ENCODE measurements at regions not wholly inside any gene's neighbourhood (a gene's known extent, or its start where the extent isn't known, plus 50 kb on each side); places are given as distances from the start of the nearest gene placed in this dataset.

DNA sequence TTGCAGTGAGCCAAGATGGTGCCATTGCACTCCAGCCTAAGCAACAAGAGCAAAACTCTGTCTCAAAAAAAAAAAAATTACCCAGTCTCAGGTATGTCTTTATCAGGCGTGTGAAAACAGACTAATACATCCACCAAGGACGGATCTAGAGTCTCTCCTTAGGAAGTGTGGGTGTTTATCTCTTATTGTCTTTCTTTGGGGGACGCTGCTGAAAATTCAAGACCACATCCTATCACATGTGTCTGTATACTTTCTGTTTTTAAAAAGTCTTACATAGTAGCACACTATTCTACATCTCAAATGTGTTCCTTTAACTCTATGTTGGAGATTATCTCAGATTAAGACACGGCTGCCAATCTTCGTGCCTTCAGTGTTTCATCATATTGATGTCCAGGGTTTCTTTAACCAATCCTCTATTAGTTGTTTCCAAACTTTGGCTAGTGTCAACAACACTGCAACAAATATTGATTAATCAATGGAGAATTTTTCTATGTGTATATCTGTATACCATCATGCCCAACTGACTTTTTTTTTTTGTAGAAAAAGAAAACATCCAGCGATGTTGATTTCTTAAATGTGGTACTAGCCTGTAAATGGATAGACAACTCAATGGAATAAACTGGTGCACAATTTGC is 92.3 kb upstream of the KDM7A start:
- POLR2A ChIA-PET (ENCODE audit: partially characterized antibody) = no interaction called here
- H3K36me3 Mint-ChIP-seq = no peaks in the 10 kb centered on the region

DNA sequence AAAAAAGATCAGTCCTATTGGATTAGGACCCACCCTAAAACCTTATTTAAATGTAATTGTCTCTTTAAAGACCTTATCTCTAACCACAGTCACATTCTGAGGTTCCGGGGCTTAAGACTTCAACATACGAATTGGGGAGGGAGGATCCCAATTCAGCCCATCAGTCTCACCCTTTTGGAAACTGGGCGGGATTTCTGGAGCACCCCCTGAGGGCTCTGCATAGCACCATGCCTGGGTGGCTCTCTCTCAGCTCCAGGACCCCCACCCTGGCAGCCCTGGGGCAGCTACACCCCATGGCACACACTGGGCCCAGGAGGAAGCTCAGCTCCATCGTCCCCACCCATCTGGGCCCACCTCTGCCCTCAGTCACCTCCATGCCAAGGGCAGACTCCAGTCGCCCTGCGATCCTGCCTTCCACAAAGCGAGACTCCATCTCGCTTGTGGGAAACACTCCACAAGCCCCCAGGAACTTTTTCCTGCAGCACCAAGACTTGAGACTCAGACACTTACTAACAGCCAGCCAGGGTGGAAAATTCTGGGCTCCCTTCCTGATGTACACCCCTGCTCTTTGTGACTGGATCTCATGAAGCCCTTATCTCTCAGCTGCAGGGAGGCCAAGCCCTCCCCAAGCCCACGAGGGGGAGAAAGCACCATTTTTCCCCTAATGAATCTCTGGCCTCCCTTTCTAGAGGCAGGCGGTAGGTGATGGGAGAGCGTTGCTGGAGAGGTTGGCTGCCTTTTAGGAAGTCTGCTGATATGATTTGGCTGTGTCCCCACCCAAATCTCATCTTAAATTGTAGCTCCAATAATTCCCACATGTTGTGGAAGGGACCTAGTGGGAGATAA is 90.8 kb upstream of the KDM7A start:
- peaks cover 20% of the 10 kb centered on the region for H3K4me1 ChIP-seq (ENCODE audit: insufficient read depth, low read length)
- H3K27me3 ChIP-seq (ENCODE audit: insufficient read depth, low read length) = no peaks in the 10 kb centered on the region
- H3K9me3 ChIP-seq (ENCODE audit: control insufficient read depth in 1 of 2, low read length in 2 of 2) = no peaks in the 10 kb centered on the region
- CTCF ChIA-PET (ENCODE audit: partially characterized antibody) = interaction anchor here (1.3 to 1.6 kb wide), 2 partner anchors 14 to 32 kb away, joined by 3 to 4 read pairs; no protein-coding TSS in a partner anchor
- H3K27ac ChIP-seq (ENCODE audit: low read depth, low read length) = no peak overlapping the region
- Mint-ChIP-seq H3K27ac (peak overlapping the region in 3 of 7 donors; percentile 38 to 64 (median 50)), H3K27me3 (no peaks in the 10 kb centered on the region), H3K4me3 (peak overlapping the region in 1 of 8 donors; percentile 53), H3K9me3 (peaks cover 0 to 2% (median 0%) of the 10 kb centered on the region in 8 donors), H3K36me3 (no peaks in the 10 kb centered on the region), H3K4me1 (peaks cover 18 to 43% (median 29%) of the 10 kb centered on the region in 4 donors)
- POLR2A ChIA-PET (ENCODE audit: partially characterized antibody) = interaction anchor here (1.4 kb wide), 1 partner anchor 92 kb away, joined by 4 read pairs; no protein-coding TSS in a partner anchor
- no peak overlapping the region for H3K4me3 ChIP-seq (ENCODE audit: low read length in 2 of 2)
- no peak for DNase-seq
- H3K36me3 ChIP-seq (ENCODE audit: insufficient read depth, low read length) = no peaks in the 10 kb centered on the region
- intact Hi-C loops (cut with micrococcal nuclease) = no loop called here

More for the DNA sequence above, 92.3 kb upstream of the KDM7A start:
- H3K9me3 Mint-ChIP-seq = peaks cover 0 to 2% (median 0%) of the 10 kb centered on the region in 8 donors
- peak overlapping the region in 4 of 7 donors; percentile 11 to 62 (median 34) for H3K27ac Mint-ChIP-seq
- peak overlapping the region in 4 of 8 donors; percentile 11 to 54 (median 30) for H3K4me3 Mint-ChIP-seq
- Histone ChIP-seq H3K9me3 (ENCODE audit: control insufficient read depth in 1 of 2, low read length in 2 of 2) (no peaks in the 10 kb centered on the region), H3K4me1 (ENCODE audit: insufficient read depth, low read length) (peaks cover 6% of the 10 kb centered on the region), H3K4me3 (ENCODE audit: low read length in 2 of 2) (no peak overlapping the region), H3K27me3 (ENCODE audit: insufficient read depth, low read length) (no peaks in the 10 kb centered on the region), H3K27ac (ENCODE audit: low read depth, low read length) (no peak overlapping the region), H3K36me3 (ENCODE audit: insufficient read depth, low read length) (no peaks in the 10 kb centered on the region)
- H3K4me1 Mint-ChIP-seq = peaks cover 9 to 30% (median 16%) of the 10 kb centered on the region in 4 donors
- no peaks in the 10 kb centered on the region for H3K27me3 Mint-ChIP-seq
- intact Hi-C loops (cut with micrococcal nuclease) = no loop called here
- DNase-seq = peak in 2 of 5 donors; percentile 21 to 43
- CTCF ChIA-PET (ENCODE audit: partially characterized antibody) = interaction anchor here (1.9 kb wide), 1 partner anchor 35 kb away, joined by 6 read pairs; no protein-coding TSS in a partner anchor

DNA sequence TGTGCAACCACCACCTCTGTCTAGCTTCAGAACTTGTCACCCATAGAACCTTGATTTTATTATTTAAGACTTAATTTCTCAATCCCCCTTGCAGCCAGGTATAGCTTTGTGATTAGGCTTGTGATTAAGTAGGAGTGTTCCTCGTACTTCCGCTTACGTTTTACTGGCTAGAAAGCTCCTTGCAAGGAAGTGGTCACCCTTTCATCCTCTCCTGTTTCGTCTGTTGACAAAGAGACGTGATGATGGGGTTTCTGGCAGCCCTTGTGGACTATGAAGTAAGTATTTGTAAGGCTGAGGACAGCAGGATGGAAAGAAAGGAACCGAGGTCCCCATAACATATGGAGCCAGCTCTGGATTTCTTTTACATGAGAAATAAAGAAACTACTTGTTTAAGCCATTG is 86.5 kb upstream of the KDM7A start:
- Mint-ChIP-seq H3K36me3 (no peaks in the 10 kb centered on the region), H3K27me3 (no peaks in the 10 kb centered on the region), H3K27ac (peak overlapping the region; percentile 72 to 93 (median 79)), H3K9me3 (no peaks in the 10 kb centered on the region), H3K4me3 (peak overlapping the region in 7 of 8 donors; percentile 39 to 78 (median 67)), H3K4me1 (peaks cover 22 to 49% (median 34%) of the 10 kb centered on the region in 4 donors)
- Histone ChIP-seq H3K27me3 (ENCODE audit: insufficient read depth, low read length) (no peaks in the 10 kb centered on the region), H3K9me3 (ENCODE audit: control insufficient read depth in 1 of 2, low read length in 2 of 2) (no peaks in the 10 kb centered on the region), H3K27ac (ENCODE audit: low read depth, low read length) (no peak overlapping the region), H3K4me3 (ENCODE audit: low read length in 2 of 2) (no peak overlapping the region), H3K4me1 (ENCODE audit: insufficient read depth, low read length) (peaks cover 30% of the 10 kb centered on the region), H3K36me3 (ENCODE audit: insufficient read depth, low read length) (no peaks in the 10 kb centered on the region)
- ChIA-PET CTCF (ENCODE audit: partially characterized antibody) (interaction anchor here (0.7 to 1.7 kb wide), 9 partner anchors 10 to 153 kb away, joined by 3 to 6 read pairs (median 3); no protein-coding TSS in a partner anchor), POLR2A (ENCODE audit: partially characterized antibody) (interaction anchor here (0.9 to 4.7 kb wide), 10 partner anchors 10 to 496 kb away, joined by 3 to 50 read pairs (median 4); partner anchors contain the start of gene KDM7A)
- intact Hi-C loops (cut with micrococcal nuclease) = loop anchor here (1.0 to 2.0 kb wide), 2 partner anchors 32 to 88 kb away; no protein-coding TSS in a partner anchor
- DNase-seq = peak; percentile 65 to 81 (median 69)

DNA sequence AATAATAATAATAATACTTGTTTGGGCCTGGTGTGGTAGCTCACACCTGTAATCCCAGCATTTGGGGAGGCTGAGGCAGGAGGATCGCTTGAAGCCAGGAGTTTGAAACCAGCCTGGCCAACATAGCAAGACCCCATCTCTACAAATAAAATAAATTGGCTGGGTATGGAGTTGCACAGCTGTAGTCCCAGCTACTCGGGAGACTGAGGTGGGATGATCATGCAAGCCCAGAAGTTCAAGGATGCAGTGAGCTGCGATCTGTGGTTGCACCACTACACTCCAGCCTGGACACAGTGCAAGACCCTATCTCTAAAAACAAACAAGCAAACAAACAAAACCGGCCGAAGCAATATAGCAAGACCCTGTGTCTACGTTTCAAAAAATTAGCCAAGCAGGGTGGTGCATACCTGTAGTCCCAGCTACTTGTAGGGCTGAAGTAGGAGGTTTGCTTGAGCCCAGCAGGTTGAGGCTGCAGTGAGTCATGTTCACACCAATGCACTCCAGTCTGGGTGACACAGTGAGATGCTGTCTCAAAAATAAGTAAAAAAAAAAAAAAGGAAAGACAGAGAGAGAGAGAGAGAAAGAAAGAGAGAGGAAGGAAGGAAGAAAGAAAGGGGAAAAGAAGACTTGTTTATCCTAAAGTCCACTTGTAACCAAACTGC is 85.6 kb upstream of the KDM7A start:
- peak overlapping the region; percentile 46 to 93 (median 77) for H3K27ac Mint-ChIP-seq
- H3K9me3 Mint-ChIP-seq = peaks cover 0 to 2% (median 0%) of the 10 kb centered on the region in 8 donors
- Histone ChIP-seq H3K27ac (ENCODE audit: low read depth, low read length) (no peak overlapping the region), H3K9me3 (ENCODE audit: control insufficient read depth in 1 of 2, low read length in 2 of 2) (no peaks in the 10 kb centered on the region), H3K27me3 (ENCODE audit: insufficient read depth, low read length) (no peaks in the 10 kb centered on the region), H3K4me3 (ENCODE audit: low read length in 2 of 2) (no peak overlapping the region), H3K4me1 (ENCODE audit: insufficient read depth, low read length) (peaks cover 25% of the 10 kb centered on the region), H3K36me3 (ENCODE audit: insufficient read depth, low read length) (no peaks in the 10 kb centered on the region)
- H3K36me3 Mint-ChIP-seq = no peaks in the 10 kb centered on the region
- peaks cover 21 to 40% (median 30%) of the 10 kb centered on the region in 4 donors for H3K4me1 Mint-ChIP-seq
- CTCF ChIA-PET (ENCODE audit: partially characterized antibody) = interaction anchor here (1.3 to 1.7 kb wide), 3 partner anchors 9 to 34 kb away, joined by 3 to 6 read pairs (median 5); no protein-coding TSS in a partner anchor
- peak overlapping the region in 4 of 8 donors; percentile 8 to 74 (median 36) for H3K4me3 Mint-ChIP-seq
- DNase-seq = no peak
- intact Hi-C loops (cut with micrococcal nuclease) = loop anchor here (2.0 kb wide), 1 partner anchor 32 kb away; no protein-coding TSS in a partner anchor
- POLR2A ChIA-PET (ENCODE audit: partially characterized antibody) = interaction anchor here (0.7 to 4.7 kb wide), 8 partner anchors 9 to 495 kb away, joined by 3 to 50 read pairs (median 4); partner anchors contain the start of gene KDM7A
- no peaks in the 10 kb centered on the region for H3K27me3 Mint-ChIP-seq

DNA sequence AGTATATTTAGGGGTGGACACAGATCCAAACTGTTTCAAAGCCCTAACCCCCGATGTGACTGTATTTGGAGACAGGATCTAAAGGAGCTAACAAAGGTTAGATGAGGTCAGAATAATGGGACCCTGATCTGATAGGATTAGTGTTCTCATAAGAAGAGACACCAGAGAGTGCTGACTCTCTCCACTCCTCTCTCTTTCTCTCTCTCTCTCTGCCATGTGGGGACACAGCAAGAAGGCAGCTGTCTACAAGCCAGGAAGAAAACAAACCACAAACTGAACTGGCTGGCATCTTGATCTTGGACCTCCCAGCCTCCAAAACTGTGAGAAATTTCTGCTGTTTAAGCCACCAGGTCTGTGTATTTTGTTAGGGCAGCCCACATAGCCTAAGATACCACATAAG is 84.7 kb upstream of the KDM7A start:
- POLR2A ChIA-PET (ENCODE audit: partially characterized antibody) = interaction anchor here (4.7 kb wide), 1 partner anchor 31 kb away, joined by 36 read pairs; no protein-coding TSS in a partner anchor
- Histone ChIP-seq H3K9me3 (ENCODE audit: control insufficient read depth in 1 of 2, low read length in 2 of 2) (no peaks in the 10 kb centered on the region), H3K27ac (ENCODE audit: low read depth, low read length) (no peak overlapping the region), H3K36me3 (ENCODE audit: insufficient read depth, low read length) (no peaks in the 10 kb centered on the region), H3K27me3 (ENCODE audit: insufficient read depth, low read length) (no peaks in the 10 kb centered on the region), H3K4me3 (ENCODE audit: low read length in 2 of 2) (no peak overlapping the region), H3K4me1 (ENCODE audit: insufficient read depth, low read length) (peaks cover 25% of the 10 kb centered on the region)
- no peaks in the 10 kb centered on the region for H3K36me3 Mint-ChIP-seq
- H3K27me3 Mint-ChIP-seq = no peaks in the 10 kb centered on the region
- intact Hi-C loops (cut with micrococcal nuclease) = no loop called here
- CTCF ChIA-PET (ENCODE audit: partially characterized antibody) = interaction anchor here (1.7 kb wide), 1 partner anchor 8 kb away, joined by 6 read pairs; no protein-coding TSS in a partner anchor
- H3K4me1 Mint-ChIP-seq = peaks cover 18 to 35% (median 27%) of the 10 kb centered on the region in 4 donors
- DNase-seq = peak in 1 of 5 donors; percentile 6
- H3K9me3 Mint-ChIP-seq = peaks cover 0 to 6% (median 0%) of the 10 kb centered on the region in 8 donors
- peak overlapping the region in 1 of 8 donors; percentile 36 for H3K4me3 Mint-ChIP-seq
- H3K27ac Mint-ChIP-seq = peak overlapping the region; percentile 11 to 83 (median 46)

DNA sequence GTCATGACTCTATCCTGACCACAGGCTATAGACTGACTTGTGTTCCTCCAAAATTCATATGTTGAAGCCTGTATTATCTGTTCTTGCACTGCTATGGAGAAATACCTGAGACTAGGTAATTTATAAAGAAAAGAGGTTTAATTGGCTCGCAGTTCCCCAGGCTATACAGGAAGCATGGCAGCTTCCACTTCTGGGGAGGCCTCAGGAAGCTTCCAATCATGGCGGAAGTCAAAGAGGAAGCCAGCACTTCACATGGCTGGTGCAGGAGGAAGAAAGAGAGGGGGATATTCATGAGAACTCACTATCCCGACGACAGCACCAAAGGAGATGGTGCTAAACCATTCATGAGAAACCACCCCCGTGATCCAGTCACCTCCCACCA is 84.3 kb upstream of the KDM7A start:
- Mint-ChIP-seq H3K9me3 (peaks cover 0 to 6% (median 0%) of the 10 kb centered on the region in 8 donors), H3K4me1 (peaks cover 18 to 34% (median 27%) of the 10 kb centered on the region in 4 donors), H3K4me3 (no peak overlapping the region), H3K36me3 (no peaks in the 10 kb centered on the region), H3K27me3 (no peaks in the 10 kb centered on the region), H3K27ac (peak overlapping the region in 6 of 7 donors; percentile 15 to 83 (median 41))
- ChIA-PET CTCF (ENCODE audit: partially characterized antibody) (interaction anchor here (1.2 kb wide), 1 partner anchor 84 kb away, joined by 3 read pairs; the partner anchor contains the start of gene KDM7A), POLR2A (ENCODE audit: partially characterized antibody) (interaction anchor here (0.6 to 4.7 kb wide), 4 partner anchors 9 to 240 kb away, joined by 3 to 36 read pairs (median 4); no protein-coding TSS in a partner anchor)
- intact Hi-C loops (cut with micrococcal nuclease) = no loop called here
- no peaks in the 10 kb centered on the region for H3K27me3 ChIP-seq (ENCODE audit: insufficient read depth, low read length)
- H3K4me3 ChIP-seq (ENCODE audit: low read length in 2 of 2) = no peak overlapping the region
- no peaks in the 10 kb centered on the region for H3K36me3 ChIP-seq (ENCODE audit: insufficient read depth, low read length)
- H3K9me3 ChIP-seq (ENCODE audit: control insufficient read depth in 1 of 2, low read length in 2 of 2) = no peaks in the 10 kb centered on the region
- peaks cover 25% of the 10 kb centered on the region for H3K4me1 ChIP-seq (ENCODE audit: insufficient read depth, low read length)
- H3K27ac ChIP-seq (ENCODE audit: low read depth, low read length) = no peak overlapping the region
- DNase-seq = no peak

Data from CD4-positive, alpha-beta memory T cell (primary cell).